Large intestine (tissue), 3 donors: ENCODE measurements at regions not wholly inside any gene's neighbourhood (a gene's known extent, or its start where the extent isn't known, plus 50 kb on each side); places are given as distances from the start of the nearest gene placed in this dataset.

Source experiments
- DNase-seq, 2 donors: peaks; one replicate each; pipeline versions ENCODE4 v3.0.0 to v3.0.0-alpha.2; 2013
- H3K27ac ChIP-seq: one replicate; pipeline ENCODE4 v1.5.1; 2013; ENCODE audit warnings: low read length
- H3K27me3 ChIP-seq: 2 replicates; pipeline ENCODE4 v1.6.1; 2013; ENCODE audit warnings: low read length; ENCODE audit not compliant: control insufficient read depth, insufficient read depth
- H3K36me3 ChIP-seq: 2 replicates; pipeline ENCODE4 v1.6.1; 2013; ENCODE audit warnings: low read length; ENCODE audit not compliant: control insufficient read depth, insufficient read depth
- H3K4me1 ChIP-seq: one replicate; pipeline ENCODE4 v1.6.1; 2013; ENCODE audit warnings: low read length; ENCODE audit not compliant: control insufficient read depth, insufficient read depth
- H3K4me3 ChIP-seq: one replicate; pipeline ENCODE4 v1.5.1; 2013; ENCODE audit warnings: low read length
- H3K9me3 ChIP-seq: one replicate; pipeline ENCODE4 v1.6.1; 2013; ENCODE audit warnings: mild to moderate bottlenecking, low read depth, low read length, moderate library complexity; ENCODE audit not compliant: control insufficient read depth
- WGBS: methylation state at CpG from one replicate; pipeline ENCODE4 v1.1.5; 2013; ENCODE audit warnings: low lambda C conversion rate; ENCODE audit not compliant: insufficient coverage; 5-methylcytosine and 5-hydroxymethylcytosine counted together

DNA sequence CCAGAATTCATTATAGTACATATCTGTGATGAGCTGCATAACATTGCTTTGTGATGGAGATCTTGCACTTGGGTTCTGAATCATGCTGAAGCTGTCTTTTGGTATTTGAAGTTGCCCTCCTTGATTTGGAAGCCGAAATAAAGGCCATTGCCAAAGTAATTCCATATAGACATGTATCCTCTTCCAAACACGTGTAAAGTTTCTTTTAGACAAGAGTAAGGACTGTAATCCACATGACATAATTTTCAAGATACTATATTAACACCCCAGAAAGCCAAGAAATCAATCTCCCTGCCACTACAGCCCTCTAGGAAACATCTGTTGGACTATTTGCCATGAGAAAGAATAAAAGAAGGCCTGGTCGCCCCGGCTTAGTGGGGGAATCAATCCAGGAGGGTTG lies 754.2 kb downstream of the FGF9 start:
- no peak overlapping the region for H3K4me3 ChIP-seq
- 100% methylated on average over 1 of the region's 4 CpGs for WGBS
- no peaks in the 10 kb centered on the region for H3K27me3 ChIP-seq
- DNase-seq = no peak
- H3K9me3 ChIP-seq = no peaks in the 10 kb centered on the region
- no peak overlapping the region for H3K27ac ChIP-seq
- peaks cover 8% of the 10 kb centered on the region for H3K4me1 ChIP-seq
- no peaks in the 10 kb centered on the region for H3K36me3 ChIP-seq

DNA sequence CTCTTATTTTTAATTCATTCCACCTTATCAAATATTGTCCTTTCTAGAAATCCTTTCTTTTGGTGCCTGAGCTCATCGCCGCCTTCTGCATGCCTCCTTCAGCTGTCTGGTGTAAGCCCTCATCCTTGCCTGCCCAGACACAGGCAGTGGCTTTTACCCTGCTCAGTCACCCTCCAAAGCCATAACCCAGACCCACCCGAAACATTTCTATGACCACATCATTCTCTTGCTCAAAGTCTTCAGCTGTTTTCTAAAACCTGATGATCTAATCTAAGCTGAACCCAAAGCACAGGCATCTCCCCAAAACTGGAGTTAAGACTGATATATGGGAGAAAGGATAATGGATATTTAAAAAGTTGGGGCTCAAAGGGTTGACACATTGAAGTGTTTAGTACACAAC lies 753.7 kb upstream of the SGCG start:
- peaks cover 8% of the 10 kb centered on the region for H3K4me1 ChIP-seq
- no peaks in the 10 kb centered on the region for H3K9me3 ChIP-seq
- H3K36me3 ChIP-seq = no peaks in the 10 kb centered on the region
- no peaks in the 10 kb centered on the region for H3K27me3 ChIP-seq
- H3K27ac ChIP-seq = peak overlapping the region; percentile 65
- DNase-seq = no peak
- no peak overlapping the region for H3K4me3 ChIP-seq
- WGBS = no CpG with 5 or more reads among the region's 3 CpGs

DNA sequence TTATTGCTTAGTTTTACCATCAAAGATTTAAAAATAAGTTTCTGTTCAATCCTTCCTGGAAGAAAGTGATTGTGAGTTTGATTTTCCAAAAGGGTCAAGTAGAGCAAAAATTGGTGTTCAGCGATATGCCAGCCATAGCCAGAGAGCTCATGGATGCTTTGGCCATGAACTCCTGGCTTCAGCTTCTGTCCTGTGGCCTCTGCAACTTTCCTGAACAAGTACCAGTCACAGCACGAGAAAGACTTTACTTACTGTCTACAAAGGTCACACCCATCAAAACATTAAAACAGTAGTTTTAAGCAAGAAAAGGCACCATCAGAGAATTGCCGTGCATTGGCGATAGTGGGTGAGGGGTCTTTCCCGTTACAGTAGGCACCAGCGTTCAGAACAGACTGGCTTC lies 753.0 kb upstream of the SGCG start:
- Histone ChIP-seq H3K4me1 (peaks cover 8% of the 10 kb centered on the region), H3K27ac (peak overlapping the region; percentile 65), H3K27me3 (no peaks in the 10 kb centered on the region), H3K4me3 (no peak overlapping the region), H3K36me3 (no peaks in the 10 kb centered on the region), H3K9me3 (no peaks in the 10 kb centered on the region)
- DNase-seq = peak in 1 of 2 donors; percentile 11
- WGBS = 60% methylated on average over 1 of the region's 6 CpGs

DNA sequence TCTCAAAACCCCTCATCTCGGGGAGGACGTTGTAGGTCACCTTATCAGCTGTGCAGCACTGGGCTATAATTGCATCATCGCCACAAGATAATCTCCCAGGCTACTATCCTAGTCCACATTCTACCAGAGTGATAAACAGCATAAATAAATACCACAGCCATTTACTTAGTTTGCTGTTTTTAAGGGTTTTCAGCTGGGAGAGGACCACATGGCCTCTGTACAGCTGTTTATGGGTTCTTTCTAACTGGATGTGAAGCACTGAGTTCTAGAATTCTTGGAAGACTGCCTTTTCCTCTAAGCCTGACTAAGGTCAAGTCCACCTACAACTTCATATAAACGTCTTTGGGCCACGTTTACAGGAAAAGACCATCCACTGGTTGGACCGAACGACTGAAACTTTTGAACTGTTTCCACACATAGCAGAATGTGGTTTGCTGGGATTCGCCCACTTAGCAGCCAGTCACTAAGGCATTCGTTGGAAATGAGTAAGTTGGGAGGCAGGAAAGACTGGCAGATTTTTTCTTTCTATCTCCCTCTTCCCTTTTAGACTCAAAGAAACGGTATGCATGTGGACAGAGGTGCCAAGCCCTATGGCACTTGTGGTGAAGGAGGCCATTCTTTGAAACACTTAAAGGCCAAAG lies 752.5 kb upstream of the SGCG start:
- DNase-seq = peak; percentile 72 to 91

DNA sequence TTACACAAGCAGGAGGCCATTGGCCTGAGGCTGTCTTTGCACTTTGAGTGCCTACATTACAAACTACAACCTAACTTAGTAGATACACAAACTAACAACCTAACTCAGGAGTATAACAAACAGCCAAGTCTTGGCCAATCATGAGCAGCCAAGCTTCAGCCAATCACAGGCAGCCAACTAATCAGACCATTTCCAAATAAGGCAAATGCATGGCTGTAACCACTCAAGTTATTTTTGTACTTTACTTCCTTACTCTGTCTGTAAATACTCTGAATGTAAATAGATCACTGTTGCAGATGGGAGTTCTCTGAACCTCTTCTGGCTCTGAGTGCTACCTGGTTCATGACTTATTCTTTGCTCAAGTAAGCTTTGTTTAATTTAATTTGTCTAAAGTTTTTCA lies 748.1 kb upstream of the SGCG start:
- no peaks in the 10 kb centered on the region for H3K9me3 ChIP-seq
- no peak overlapping the region for H3K4me3 ChIP-seq
- no peak overlapping the region for H3K27ac ChIP-seq
- DNase-seq = no peak
- H3K27me3 ChIP-seq = no peaks in the 10 kb centered on the region
- no peaks in the 10 kb centered on the region for H3K36me3 ChIP-seq
- peaks cover 8% of the 10 kb centered on the region for H3K4me1 ChIP-seq

More for the DNA sequence above, 752.5 kb upstream of the SGCG start:
- no CpG with 5 or more reads among the region's 10 CpGs for WGBS
- no peaks in the 10 kb centered on the region for H3K27me3 ChIP-seq
- no peaks in the 10 kb centered on the region for H3K9me3 ChIP-seq
- H3K4me3 ChIP-seq = no peak overlapping the region
- H3K27ac ChIP-seq = peak overlapping the region; percentile 65
- peaks cover 8% of the 10 kb centered on the region for H3K4me1 ChIP-seq
- H3K36me3 ChIP-seq = no peaks in the 10 kb centered on the region

DNA sequence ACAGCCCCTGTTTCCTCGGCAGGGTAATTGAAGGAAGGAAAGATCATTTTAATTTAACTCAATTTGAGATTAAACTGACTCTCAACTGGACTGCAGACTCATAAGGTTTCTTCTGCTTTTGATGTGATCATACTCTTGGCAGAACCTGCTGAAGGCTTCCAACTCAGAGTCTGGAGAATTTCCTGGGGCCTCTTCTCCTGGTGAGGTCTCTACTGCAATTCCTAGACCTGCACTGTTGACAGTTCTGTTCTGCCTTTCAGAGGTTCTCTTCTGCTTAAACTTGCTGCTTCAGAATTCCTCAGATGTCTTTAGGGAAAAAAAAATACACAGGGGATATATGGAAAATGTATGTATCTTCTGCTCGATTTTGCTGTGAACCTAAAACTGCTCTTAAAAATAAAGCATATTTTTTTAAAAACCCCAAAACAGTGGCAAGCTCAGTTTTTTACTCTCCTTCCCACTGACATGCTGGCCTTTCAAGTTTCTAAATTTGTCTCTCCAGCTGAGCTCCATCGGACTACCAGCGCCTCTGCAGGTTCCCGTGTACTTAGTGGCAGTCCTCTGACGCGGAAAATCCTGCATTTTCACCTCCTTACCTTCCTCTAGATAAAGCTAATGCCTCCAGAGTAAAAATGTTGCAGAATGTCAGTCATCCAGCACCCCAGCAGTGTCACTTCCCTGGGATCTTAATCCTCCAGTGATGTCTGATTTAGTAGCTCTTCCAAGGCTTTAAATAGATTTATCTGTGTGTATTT lies 733.5 kb upstream of the SGCG start:
- H3K4me1 ChIP-seq = no peaks in the 10 kb centered on the region
- no peaks in the 10 kb centered on the region for H3K36me3 ChIP-seq
- 100% methylated on average over 1 of the region's 7 CpGs for WGBS
- H3K4me3 ChIP-seq = no peak overlapping the region
- no peaks in the 10 kb centered on the region for H3K9me3 ChIP-seq
- DNase-seq = no peak
- no peak overlapping the region for H3K27ac ChIP-seq
- no peaks in the 10 kb centered on the region for H3K27me3 ChIP-seq

DNA sequence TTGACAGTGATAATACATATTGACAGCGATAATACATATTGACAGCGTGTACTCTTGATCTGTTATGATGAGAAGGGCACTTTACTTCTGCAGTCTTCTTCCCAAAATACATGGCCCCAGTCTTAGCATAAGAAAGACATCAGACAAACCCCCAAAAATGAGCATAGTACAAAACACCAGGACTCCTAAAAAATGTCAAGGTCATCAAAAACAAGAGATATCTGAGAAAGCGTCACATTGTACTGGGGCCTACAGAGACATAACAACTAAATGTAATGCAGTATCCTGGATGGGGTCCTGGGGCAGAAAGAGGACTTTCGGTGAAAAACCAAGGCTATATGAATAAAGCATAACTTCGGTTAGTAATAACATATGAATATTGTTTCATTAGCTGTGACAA lies 731.5 kb upstream of the SGCG start:
- Histone ChIP-seq H3K27ac (no peak overlapping the region), H3K27me3 (no peaks in the 10 kb centered on the region), H3K9me3 (no peaks in the 10 kb centered on the region), H3K4me1 (no peaks in the 10 kb centered on the region), H3K4me3 (no peak overlapping the region), H3K36me3 (no peaks in the 10 kb centered on the region)
- WGBS = no CpG with 5 or more reads among the region's 5 CpGs
- DNase-seq = no peak

DNA sequence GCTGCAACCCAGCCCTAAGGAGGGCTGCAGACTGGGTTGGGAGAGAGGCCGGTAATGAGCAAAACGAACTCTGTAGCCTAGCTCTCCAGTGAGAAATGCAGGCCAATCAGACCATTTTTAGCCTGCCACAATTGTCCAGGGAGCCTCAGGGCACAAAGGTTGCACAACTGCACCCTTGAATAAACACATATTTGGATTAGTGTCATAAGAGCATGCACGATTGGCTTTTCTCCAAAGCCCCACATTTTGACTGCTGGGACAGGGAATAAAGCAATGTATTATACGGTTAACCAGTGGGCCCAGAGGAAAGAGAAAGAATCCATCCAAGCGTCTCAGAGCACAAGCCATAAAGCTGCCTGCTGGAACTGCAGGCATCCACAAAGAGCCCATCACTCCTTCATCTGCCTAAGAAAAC lies 729.4 kb upstream of the SGCG start:
- DNase-seq = peak in 1 of 2 donors; percentile 27
- Histone ChIP-seq H3K36me3 (no peaks in the 10 kb centered on the region), H3K4me1 (no peaks in the 10 kb centered on the region), H3K9me3 (no peaks in the 10 kb centered on the region), H3K27me3 (no peaks in the 10 kb centered on the region), H3K27ac (no peak overlapping the region), H3K4me3 (no peak overlapping the region)
- WGBS = no CpG with 5 or more reads among the region's 5 CpGs

DNA sequence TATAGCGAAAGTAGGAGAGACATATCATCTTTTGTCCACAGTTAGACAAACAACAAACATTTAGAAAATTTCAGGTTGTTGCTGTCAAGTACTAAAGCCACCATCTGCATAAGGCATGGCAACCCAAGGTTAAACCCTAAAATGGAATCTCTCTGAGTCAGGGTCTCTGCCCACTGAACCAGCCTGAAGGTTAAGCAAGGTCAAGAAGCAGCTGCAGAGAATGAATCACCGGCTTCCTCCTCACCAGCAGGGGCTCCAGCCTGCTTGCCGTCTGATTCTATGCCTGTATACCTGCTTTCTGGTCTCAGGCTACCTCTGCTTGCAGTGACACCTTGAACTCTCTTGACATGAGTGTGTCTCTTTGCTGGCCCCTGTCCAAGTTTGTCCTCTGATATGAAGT lies 726.2 kb upstream of the SGCG start:
- Histone ChIP-seq H3K27ac (no peak overlapping the region), H3K4me3 (no peak overlapping the region), H3K9me3 (no peaks in the 10 kb centered on the region), H3K4me1 (no peaks in the 10 kb centered on the region), H3K27me3 (no peaks in the 10 kb centered on the region), H3K36me3 (no peaks in the 10 kb centered on the region)
- no CpG with 5 or more reads among the region's 3 CpGs for WGBS
- DNase-seq = no peak

DNA sequence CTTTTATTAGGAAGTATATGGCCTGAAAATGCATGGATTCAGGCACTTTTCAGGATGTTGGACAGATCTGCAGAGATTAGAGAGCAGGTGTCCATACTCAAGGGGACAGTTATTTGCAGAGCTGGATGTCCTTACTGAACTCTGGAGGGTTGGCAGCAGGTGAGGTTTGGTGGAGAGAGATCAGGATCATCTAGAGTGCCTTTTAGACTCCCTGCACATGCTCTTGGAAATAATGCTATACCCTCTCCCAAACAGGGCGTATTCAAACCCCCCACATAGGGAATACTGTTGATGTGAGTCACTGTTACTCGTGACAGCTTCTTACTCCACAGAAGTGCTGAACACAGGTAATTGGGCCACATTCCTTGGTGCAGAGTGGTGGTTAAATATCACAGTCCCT lies 725.7 kb upstream of the SGCG start:
- no CpG with 5 or more reads among the region's 2 CpGs for WGBS
- Histone ChIP-seq H3K36me3 (no peaks in the 10 kb centered on the region), H3K9me3 (no peaks in the 10 kb centered on the region), H3K4me1 (no peaks in the 10 kb centered on the region), H3K4me3 (no peak overlapping the region), H3K27me3 (no peaks in the 10 kb centered on the region), H3K27ac (no peak overlapping the region)
- no peak for DNase-seq
